Effector CD8-positive, alpha-beta T cell (primary cell): ENCODE measurements at regions not wholly inside any gene's neighbourhood (a gene's known extent, or its start where the extent isn't known, plus 50 kb on each side); places are given as distances from the start of the nearest gene placed in this dataset.

Experiments
- DNase-seq: peaks from one replicate; lab custom pipeline; 2025; lab: John Stamatoyannopoulos, UW

- DNase-seq = no peak
Measured at GRCh38 chrX:40182615-40183014, 84.9 kb upstream of the BCOR start.

GRCh38 chrX:40182095-40182494 lies 84.3 kb upstream of the BCOR start:
- DNase-seq = no peak

- no peak for DNase-seq
Measured at GRCh38 chrX:40179283-40179682, 81.5 kb upstream of the BCOR start.

- DNase-seq = no peak
Measured at GRCh38 chrX:40177942-40178715, 80.4 kb upstream of the BCOR start.

- DNase-seq = no peak
Measured at GRCh38 chrX:40177489-40177888, 79.7 kb upstream of the BCOR start.

- no peak for DNase-seq
Measured at GRCh38 chrX:40177117-40177430, 79.3 kb upstream of the BCOR start.

- peak; percentile 62 for DNase-seq
Measured at GRCh38 chrX:40176351-40177116, 78.8 kb upstream of the BCOR start.

GRCh38 chrX:40175511-40176350 lies 78.0 kb upstream of the BCOR start:
- peak; percentile 57 for DNase-seq

GRCh38 chrX:40174854-40175510 lies 77.2 kb upstream of the BCOR start:
- no peak for DNase-seq

- peak; percentile 11 for DNase-seq
Measured at GRCh38 chrX:40174001-40174853, 76.5 kb upstream of the BCOR start.

- DNase-seq = no peak
Measured at GRCh38 chrX:40173143-40174000, 75.6 kb upstream of the BCOR start.

- DNase-seq = no peak
Measured at GRCh38 chrX:40172401-40173142, 74.8 kb upstream of the BCOR start.

- DNase-seq = no peak
Measured at GRCh38 chrX:40171513-40172400, 74.0 kb upstream of the BCOR start.

- no peak for DNase-seq
Measured at GRCh38 chrX:40170830-40171512, 73.2 kb upstream of the BCOR start.

- DNase-seq = peak; percentile 63
Measured at GRCh38 chrX:40169193-40170101, 71.7 kb upstream of the BCOR start.

GRCh38 chrX:40168480-40169011 lies 70.8 kb upstream of the BCOR start:
- no peak for DNase-seq
